ENCODE measurements at regions not wholly inside any gene's neighbourhood (a gene's known extent, or its start where the extent isn't known, plus 50 kb on each side); places are given as distances from the start of the nearest gene placed in this dataset.
"Not testable (repeated sequence)": the region's sequence is repeated elsewhere in the genome, so short reads cannot be mapped to it uniquely, and the experiment has no call there.

GRCh38 chr18:56436651-56437050, 201.7 kb downstream of the TXNL1 start:
- no peak for DNase-seq

- no peak for DNase-seq
Measured at GRCh38 chr18:56433919-56434318, 204.5 kb downstream of the TXNL1 start.

- no peak for DNase-seq
Measured at GRCh38 chr18:56431551-56431950, 206.8 kb downstream of the TXNL1 start.

GRCh38 chr18:56423626-56424025, 214.8 kb downstream of the TXNL1 start:
- no peak for DNase-seq

- no peak for DNase-seq
Measured at GRCh38 chr18:56421647-56422046, 216.7 kb downstream of the TXNL1 start.

- DNase-seq = not testable (repeated sequence)
Measured at GRCh38 chr18:56420868-56421267, 217.5 kb downstream of the TXNL1 start.

- DNase-seq = no peak
Measured at GRCh38 chr18:56414357-56414756, 224.0 kb downstream of the TXNL1 start.

GRCh38 chr18:56413862-56414261, 224.5 kb downstream of the TXNL1 start:
- no peak for DNase-seq

GRCh38 chr18:56412951-56413350, 225.4 kb downstream of the TXNL1 start:
- DNase-seq = no peak

- no peak for DNase-seq
Measured at GRCh38 chr18:56409736-56410135, 228.7 kb downstream of the TXNL1 start.

- no peak for DNase-seq
Measured at GRCh38 chr18:56407646-56408180, 230.7 kb downstream of the TXNL1 start.

GRCh38 chr18:56402872-56403516, 235.4 kb downstream of the TXNL1 start:
- DNase-seq = no peak

GRCh38 chr18:56393870-56394269, 244.5 kb downstream of the TXNL1 start:
- no peak for DNase-seq

GRCh38 chr18:56391931-56392590, 246.3 kb downstream of the TXNL1 start:
- DNase-seq = no peak

- no peak for DNase-seq
Measured at GRCh38 chr18:56390626-56391025, 247.8 kb downstream of the TXNL1 start.

GRCh38 chr18:56389190-56389589, 249.2 kb downstream of the TXNL1 start:
- DNase-seq = no peak

- DNase-seq = no peak
Measured at GRCh38 chr18:56388571-56388970, 249.8 kb downstream of the TXNL1 start.

GRCh38 chr18:56386856-56387255, 251.5 kb downstream of the TXNL1 start:
- DNase-seq = no peak

- no peak for DNase-seq
Measured at GRCh38 chr18:56383349-56383748, 255.0 kb downstream of the TXNL1 start.

- no peak for DNase-seq
Measured at GRCh38 chr18:56382541-56382940, 255.9 kb downstream of the TXNL1 start.

GRCh38 chr18:56381196-56381595, 257.2 kb downstream of the TXNL1 start:
- no peak for DNase-seq

- no peak for DNase-seq
Measured at GRCh38 chr18:56380685-56381084, 257.7 kb downstream of the TXNL1 start.

GRCh38 chr18:56379256-56379655, 259.1 kb downstream of the TXNL1 start:
- no peak for DNase-seq

GRCh38 chr18:56377231-56377630, 261.2 kb downstream of the TXNL1 start:
- no peak for DNase-seq

Data from SHP77 treated with DMSO at 0.1 percent for 48 hours (cell line).